WERI-Rb-1 (cell line): ENCODE measurements at regions not wholly inside any gene's neighbourhood (a gene's known extent, or its start where the extent isn't known, plus 50 kb on each side); places are given as distances from the start of the nearest gene placed in this dataset.

Source experiments
- DNase-seq: peaks from one replicate; pipeline ENCODE4 v3.0.0-alpha.2; 2020
- H3K27ac ChIP-seq: fragments of 250-450 bp; sonication (Bioruptor Pico); 2 replicates; pipeline ENCODE4 v1.5.1; 2020; ENCODE audit warnings: mild to moderate bottlenecking, moderate library complexity
- H3K27me3 ChIP-seq: fragments of 250-450 bp; sonication (Bioruptor Pico); 2 replicates; pipeline ENCODE4 v1.5.1; 2021; ENCODE audit warnings: mild to moderate bottlenecking, low read depth, moderate library complexity; ENCODE audit not compliant: insufficient read depth, severe bottlenecking
- H3K36me3 ChIP-seq: fragments of 250-450 bp; sonication (Bioruptor Pico); 2 replicates; pipeline ENCODE4 v1.5.1; 2020; ENCODE audit warnings: mild to moderate bottlenecking, moderate library complexity
- H3K4me3 ChIP-seq: 2 replicates; pipeline ENCODE4 v1.5.1; 2011; ENCODE audit warnings: low read depth, mild to moderate bottlenecking, control low read depth, low read length
- H3K9me3 ChIP-seq: fragments of 250-450 bp; sonication (Bioruptor Pico); 2 replicates; pipeline ENCODE4 v1.5.1; 2021; ENCODE audit warnings: mild to moderate bottlenecking, moderate library complexity; ENCODE audit not compliant: severe bottlenecking
- CTCF ChIP-seq: IDR thresholded peaks from 2 replicates; pipeline ENCODE4 v1.5.1; 2011; ENCODE audit warnings: low read depth, mild to moderate bottlenecking, control low read depth, inconsistent platforms, low read length

DNA sequence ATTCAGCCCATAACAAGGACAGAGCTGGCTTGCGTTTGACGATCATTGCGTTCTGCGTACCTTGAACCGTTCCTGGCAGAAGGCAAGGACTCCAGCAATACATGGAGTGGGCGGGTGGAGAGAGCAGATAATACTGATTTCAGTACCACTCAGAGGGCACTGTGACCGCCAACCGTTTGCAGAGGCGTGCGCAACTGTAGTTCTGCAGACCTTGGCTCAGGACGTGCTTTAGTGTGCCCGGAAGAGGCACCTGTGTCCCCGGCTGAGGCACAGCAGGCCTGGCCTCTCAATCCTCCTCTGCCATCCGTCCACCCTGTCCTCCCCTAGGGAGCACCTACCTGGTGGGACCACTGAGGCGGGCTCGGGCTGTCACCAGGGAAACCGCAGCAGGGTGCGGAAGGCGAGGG, 117.6 kb upstream of the USP29 start:
- no peaks in the 10 kb centered on the region for H3K36me3 ChIP-seq
- no peak overlapping the region for H3K4me3 ChIP-seq
- no peaks in the 10 kb centered on the region for H3K27me3 ChIP-seq
- H3K27ac ChIP-seq = no peak overlapping the region
- no peaks in the 10 kb centered on the region for H3K9me3 ChIP-seq
- no peak for TF ChIP-seq CTCF
- no peak for DNase-seq

DNA sequence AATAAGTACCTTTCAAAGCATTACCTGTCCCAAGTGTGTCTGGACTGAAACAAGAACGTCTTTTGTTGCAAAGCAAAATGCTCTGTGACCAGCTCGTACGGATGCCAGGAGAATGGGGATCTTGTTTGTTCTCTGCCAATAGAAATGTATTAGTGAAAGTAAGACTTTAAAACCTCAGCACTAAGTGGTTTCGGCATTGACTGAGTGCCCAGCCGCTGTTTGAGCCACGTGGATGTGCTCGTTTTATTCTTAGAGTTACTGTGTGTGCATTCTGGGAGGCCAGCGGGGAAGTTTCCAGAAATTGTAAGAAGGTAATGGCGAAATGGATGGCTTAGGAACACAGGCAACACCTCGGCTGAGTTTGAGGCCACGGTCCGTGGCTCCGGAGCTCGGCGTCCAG, 117.1 kb upstream of the USP29 start:
- H3K36me3 ChIP-seq = no peaks in the 10 kb centered on the region
- H3K4me3 ChIP-seq = no peak overlapping the region
- no peak for TF ChIP-seq CTCF
- no peak for DNase-seq
- no peaks in the 10 kb centered on the region for H3K27me3 ChIP-seq
- H3K9me3 ChIP-seq = no peaks in the 10 kb centered on the region
- H3K27ac ChIP-seq = no peak overlapping the region

GRCh38 chr19:57004418-57004817, 115.4 kb upstream of the USP29 start:
- Histone ChIP-seq H3K27me3 (no peaks in the 10 kb centered on the region), H3K36me3 (no peaks in the 10 kb centered on the region), H3K27ac (no peak overlapping the region), H3K9me3 (no peaks in the 10 kb centered on the region), H3K4me3 (no peak overlapping the region)
- no peak for DNase-seq
- TF ChIP-seq CTCF = no peak

DNA sequence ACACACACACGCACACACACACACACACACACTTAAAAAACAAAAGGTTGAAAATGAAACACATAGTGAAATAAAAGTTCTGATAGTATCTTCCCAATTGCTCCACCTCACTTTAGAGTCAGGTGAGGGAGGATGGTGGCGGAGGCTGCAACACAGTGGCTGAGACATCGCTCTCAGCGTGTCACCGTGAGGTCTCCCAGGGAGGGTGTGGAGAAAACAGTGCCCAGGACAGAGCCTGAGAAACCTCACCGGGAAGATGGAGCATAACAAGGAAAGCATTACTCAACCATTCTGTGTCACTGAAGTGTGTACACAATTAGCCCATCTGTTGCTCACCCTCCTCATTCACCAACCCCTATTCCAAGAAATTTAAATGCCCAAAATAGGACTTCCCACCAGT, 111.4 kb upstream of the USP29 start:
- Histone ChIP-seq H3K27me3 (peaks cover 7% of the 10 kb centered on the region), H3K9me3 (no peaks in the 10 kb centered on the region), H3K27ac (no peak overlapping the region), H3K4me3 (no peak overlapping the region), H3K36me3 (no peaks in the 10 kb centered on the region)
- no peak for DNase-seq
- TF ChIP-seq CTCF = no peak

GRCh38 chr19:57010541-57010940, 109.2 kb upstream of the USP29 start:
- Histone ChIP-seq H3K27me3 (peaks cover 7% of the 10 kb centered on the region), H3K9me3 (no peaks in the 10 kb centered on the region), H3K4me3 (no peak overlapping the region), H3K36me3 (no peaks in the 10 kb centered on the region), H3K27ac (no peak overlapping the region)
- TF ChIP-seq CTCF = no peak
- no peak for DNase-seq

- no peaks in the 10 kb centered on the region for H3K36me3 ChIP-seq
- DNase-seq = no peak
- H3K27ac ChIP-seq = no peak overlapping the region
- no peak overlapping the region for H3K4me3 ChIP-seq
- H3K9me3 ChIP-seq = no peaks in the 10 kb centered on the region
- H3K27me3 ChIP-seq = no peaks in the 10 kb centered on the region
- no peak for TF ChIP-seq CTCF
These were observed 103.7 kb upstream of the USP29 start for GRCh38 chr19:57016076-57016475.
